GM18858 (cell line): ENCODE measurements at regions not wholly inside any gene's neighbourhood (a gene's known extent, or its start where the extent isn't known, plus 50 kb on each side); places are given as distances from the start of the nearest gene placed in this dataset.
"Not testable (repeated sequence)": the region's sequence is repeated elsewhere in the genome, so short reads cannot be mapped to it uniquely, and the experiment has no call there.

ENCODE experiments used
- ATAC-seq: cut with Tn5 transposase; IDR thresholded peaks from one replicate; pipeline ENCODE4 v1.9.1; 2021; ENCODE audit not compliant: unreplicated experiment

DNA sequence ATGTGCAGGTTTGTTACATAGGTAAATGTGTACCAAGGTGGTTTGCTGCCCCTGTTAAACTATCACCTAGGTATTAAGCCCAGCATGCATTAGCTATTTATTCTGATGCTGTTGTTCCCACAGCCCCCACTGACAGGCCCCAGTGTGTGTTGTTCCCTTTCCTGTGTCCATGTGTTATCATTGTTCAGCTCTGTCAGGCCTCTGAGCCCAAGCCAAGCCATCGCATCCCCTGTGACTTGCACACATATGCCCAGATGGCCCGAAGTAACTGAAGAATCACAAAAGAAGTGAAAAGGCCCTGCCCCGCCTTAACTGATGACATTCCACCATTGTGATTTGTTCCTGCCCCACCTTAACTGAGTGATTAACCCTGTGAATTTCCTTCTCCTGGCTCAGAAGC, 757.5 kb downstream of the NR2F1-AS1 start:
- ATAC-seq: not testable (repeated sequence)

DNA sequence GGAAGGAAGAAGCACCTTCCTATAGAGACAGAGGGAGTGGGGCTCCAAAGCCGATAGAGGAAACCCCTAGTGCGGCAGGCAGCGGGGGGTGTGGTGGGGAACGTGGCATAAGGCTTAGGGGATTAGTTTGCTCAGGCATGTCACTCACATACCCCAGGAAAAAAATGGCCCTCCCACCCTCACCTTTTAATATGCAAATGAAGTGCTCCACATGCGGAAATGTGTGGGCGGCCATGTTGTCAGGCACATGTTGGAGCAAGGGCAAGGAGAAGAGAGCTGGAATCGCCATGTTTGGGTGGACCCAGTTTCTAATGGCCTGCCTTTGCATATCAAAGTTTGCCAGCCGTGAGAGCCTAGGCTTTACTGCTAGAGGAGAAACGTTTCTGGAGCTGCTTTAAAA, 758.8 kb downstream of the NR2F1-AS1 start:
- no peak for ATAC-seq

DNA sequence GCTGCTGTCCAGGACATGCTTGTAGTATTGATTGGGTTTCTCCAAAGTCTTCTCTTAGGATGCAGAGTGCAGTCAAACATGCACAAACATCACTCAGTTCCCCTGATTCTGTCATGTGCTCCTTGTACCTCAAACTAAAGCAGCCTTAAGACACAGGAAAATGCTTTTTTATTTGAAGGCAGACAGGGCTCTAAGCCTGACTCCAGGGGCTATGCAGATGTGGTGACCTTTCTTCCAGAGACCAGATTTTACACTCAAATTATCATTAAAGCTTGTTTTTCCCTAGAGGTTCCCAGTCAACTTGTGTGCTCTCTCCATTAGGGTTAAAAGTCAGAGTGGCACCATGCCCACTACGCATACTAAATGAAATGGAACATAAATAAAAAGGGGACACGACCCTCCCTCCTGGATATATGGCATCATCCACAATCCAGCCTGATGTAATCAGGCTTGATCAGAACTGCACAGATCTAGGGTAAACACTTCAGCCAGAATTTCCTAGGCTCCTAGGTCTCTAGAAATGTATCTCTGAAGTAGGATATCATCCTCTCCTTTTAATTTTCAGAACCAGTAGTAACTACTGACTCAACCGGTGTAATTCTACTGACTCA, 771.1 kb downstream of the NR2F1-AS1 start:
- ATAC-seq: no peak

DNA sequence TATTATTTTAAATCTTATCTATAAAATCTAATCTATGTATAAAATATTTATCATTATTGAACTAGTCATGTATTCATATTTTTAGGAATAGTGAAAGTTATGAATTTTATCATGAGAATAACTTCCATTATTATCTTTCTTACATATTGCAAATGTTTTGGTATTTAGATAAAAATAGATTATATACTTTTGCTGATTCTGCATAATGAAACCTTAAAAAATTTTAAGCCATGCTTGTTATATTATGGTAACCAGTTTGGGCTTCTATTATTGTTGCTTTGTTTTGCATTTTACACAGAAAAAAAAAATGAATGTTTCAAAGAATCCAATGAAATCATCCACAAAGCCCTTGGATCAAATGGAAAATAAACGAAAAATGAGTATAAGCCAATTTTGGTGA, 772.5 kb downstream of the NR2F1-AS1 start:
- ATAC-seq: no peak

DNA sequence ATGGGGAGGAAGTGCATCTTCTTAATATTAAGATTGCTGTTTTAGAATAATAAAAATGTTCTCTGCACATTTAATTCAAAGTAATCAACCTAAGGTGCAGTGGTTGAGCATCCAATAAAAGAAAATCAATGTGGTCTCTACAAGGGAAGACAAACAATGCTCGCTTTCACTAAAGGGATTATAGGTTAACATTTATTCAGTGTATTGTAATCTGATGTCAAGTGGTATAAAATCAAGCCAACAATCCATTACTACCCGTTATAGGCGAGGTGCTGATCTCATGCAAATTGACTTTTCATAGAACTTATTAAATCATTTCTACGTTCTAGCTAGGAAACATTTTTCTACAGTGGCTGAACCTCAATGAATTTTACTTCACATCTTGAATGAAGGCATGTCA, 773.9 kb downstream of the NR2F1-AS1 start:
- ATAC-seq: no peak

DNA sequence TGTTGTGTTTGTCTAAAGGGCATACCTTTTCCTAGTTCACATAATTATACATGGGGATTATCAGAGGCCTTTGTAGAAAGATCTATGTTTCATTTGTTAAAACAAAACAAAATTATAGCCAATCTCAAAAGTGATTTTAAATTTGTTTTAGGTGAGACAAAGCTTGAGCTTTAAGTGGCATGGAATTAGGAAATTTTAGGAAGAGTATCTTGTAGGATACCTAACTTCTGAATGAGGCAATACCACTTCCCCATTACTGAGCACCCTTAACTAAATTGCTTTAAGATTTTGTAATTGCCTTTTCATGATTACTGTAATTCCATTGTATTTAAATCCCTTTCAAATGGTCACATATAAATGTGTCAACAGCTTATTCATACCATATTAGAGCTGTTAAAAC, 775.6 kb downstream of the NR2F1-AS1 start:
- no peak for ATAC-seq

DNA sequence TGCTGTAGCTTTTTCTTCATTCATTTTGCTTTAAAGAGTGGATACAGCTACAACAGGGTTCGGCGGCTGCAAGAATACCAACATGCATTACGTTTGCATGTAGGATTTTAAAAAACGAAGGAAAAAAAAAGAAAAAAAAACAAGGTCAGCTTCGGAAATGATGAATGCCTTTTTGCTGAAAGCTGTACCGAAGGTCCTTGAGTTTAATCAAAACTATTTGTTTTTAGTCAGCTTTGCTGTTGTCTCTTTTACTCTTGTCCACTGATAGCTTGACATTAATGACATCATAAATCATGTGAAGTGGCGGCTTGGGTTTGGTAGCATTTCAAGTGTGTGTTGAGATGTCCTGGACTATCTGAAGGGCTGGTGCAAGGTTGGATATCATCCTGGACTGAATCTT, 779.1 kb downstream of the NR2F1-AS1 start:
- no peak for ATAC-seq

DNA sequence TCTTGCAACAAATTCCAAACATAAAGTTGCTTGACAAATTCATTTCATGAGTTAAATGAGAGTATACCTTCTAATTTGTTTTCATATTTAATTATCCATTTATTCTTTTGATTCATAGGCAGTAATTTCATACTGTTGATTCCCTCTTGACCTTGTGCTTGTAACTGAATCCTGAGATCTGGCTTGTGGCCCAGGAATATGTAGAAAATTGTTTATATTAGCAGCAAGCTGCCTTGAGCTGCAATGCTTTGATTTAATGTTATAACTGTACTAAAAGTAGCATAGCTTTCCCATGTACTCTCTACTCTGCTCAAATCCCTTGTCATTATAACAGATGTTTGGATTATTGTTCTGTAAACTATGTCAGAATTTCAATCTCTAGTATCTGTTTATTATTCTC, 780.7 kb downstream of the NR2F1-AS1 start:
- no peak for ATAC-seq

DNA sequence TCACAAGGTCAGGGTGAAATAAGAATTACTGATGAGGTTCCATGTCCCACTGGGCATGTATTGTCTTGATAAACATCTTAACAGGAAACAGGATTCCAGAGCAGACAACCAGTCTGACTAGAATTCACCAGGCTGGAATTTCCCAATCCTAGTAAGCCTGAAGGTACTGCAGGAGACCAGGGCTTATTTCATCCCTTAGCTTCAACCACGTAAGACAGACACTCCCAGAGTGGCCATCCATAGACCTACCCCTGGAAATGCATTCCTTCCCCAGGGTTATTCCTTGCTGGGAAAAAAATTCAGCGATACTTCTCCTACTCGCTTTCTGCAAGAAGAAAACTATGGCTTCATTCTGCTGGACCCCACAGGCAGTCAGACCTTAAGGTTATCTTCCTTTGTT, 785.4 kb downstream of the NR2F1-AS1 start:
- ATAC-seq: no peak

DNA sequence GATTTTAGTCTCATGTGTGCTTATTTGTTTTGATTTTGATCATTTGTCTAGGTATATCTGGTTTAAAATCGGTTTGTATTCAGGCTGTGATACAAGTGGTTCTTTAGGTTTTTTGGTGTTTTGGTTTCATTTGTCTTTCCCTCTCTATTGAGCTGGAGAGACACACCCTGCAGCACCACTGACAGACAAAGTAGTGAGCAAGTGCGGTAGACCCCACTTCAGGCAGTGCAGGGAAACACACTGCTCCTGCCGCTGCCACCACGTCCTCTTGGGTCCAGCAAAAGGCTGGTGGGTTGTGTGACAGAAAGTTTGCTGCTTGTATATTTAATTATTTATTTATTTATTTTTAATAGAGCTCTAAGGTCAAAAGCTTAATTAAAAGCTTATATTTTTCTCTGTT, 801.0 kb downstream of the NR2F1-AS1 start:
- ATAC-seq: no peak

DNA sequence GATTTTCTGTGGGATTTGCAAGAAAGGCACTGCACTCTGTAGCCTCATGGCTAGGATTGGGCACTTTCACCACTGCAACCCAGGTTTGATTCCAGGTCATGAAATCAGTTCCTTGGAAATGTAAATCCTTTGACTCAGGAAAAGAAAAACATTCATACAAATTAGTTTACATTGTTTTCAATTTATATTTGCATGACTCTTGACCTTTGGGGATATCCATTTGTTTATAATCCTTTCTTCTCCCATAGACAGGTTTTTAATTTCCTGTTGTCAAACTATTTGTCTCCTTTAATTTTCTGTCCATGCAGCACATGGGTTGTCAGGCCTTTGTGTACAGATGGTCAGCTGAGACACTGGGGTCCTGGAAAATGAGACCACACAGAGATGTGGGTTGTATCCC, 801.5 kb downstream of the NR2F1-AS1 start:
- ATAC-seq: no peak

DNA sequence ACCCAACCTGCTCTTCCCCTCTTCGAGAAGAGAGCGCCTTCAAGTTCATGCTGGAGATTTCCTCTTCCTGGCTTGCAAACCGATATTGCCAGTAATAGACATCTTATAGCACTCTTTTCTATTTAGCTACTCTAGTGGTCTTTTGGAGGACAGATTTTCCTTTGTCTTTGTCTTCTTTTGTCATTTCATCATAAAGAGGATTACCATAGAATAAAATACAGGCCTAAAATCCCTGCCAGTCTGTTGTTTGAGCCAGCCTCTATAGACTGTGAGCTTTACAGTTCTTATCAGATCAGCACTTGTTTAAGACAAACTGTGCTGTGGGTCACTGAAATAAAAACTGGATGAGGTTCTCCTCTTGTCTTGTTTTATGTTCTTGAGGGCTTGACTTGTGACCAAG, 802.8 kb downstream of the NR2F1-AS1 start:
- no peak for ATAC-seq

DNA sequence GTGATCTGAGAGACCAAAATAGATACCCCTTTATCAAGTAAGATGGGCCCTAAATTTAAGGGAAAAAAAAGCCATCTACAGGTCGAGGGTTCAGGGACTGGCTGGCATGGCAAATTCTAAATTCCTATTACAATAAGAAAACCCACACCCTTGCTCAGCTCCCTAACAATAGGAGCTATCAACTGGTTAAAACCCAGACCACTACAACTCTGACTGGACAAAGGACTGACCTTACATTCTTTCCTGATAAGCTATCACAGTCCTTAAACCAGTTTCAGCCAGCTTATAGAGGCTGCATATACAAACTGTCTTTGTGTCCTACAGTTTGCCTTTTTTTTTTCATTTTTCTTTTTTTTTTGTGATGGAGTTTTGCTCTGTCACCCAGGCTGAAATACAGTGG, 803.6 kb downstream of the NR2F1-AS1 start:
- ATAC-seq: no peak

DNA sequence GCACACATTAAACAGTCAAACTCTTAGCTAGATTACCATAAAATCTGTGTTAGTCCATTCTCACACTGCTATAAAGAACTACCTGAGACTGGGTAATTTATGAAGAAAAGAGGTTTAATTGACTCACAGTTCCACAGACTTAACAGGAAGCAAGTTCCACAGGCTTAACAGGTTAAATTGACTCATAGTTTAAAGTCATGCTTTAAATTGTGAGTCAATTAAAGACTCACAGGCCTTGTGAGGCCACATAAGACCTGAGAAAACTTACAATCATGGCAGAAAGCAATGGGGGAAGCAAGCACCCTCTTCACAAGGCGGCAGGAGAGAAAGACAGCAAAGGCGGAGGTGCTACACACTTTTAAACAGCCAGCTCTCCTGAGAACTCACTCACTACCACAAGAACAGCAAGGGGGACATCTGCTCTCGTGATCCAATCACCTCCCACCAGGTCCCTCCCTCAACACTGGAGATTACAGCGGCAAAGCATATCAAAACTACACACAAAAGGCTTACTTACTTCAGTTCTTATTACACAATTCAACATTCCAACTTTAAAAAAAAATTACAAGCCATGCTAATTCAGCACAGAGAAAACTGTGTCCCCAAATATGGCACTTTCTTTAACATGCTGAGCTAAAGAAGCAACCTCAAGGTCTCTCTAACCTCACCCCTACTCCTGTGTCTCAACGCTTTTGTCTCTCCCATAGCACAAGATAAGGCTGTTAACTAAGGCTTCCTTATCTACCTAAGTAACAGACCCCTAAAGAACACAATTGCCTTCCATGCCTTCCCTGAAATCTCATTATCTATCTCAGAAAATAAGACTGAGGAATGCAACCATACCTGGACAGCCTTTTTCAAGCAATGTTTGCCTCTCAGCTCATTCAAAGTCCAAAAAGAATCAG, 805.1 kb downstream of the NR2F1-AS1 start:
- no peak for ATAC-seq

DNA sequence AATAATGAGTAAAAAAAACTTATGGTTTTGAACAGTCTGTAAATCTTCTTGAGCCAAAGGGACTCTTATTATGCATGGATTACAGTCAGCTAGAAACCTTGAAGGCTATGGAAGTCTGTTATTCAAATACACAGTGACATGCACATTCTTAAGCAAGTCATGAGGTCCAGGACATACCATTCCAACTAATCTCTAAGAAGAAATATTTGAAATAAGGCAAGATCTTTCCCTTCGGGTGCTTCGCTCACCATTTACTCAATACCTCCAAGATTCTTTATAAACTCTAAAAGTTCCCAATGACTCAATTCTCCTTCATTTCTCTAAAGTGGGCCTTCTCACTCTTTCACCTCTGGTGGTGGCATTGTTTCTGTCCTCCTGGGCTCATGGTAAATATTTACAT, 811.0 kb downstream of the NR2F1-AS1 start:
- no peak for ATAC-seq

DNA sequence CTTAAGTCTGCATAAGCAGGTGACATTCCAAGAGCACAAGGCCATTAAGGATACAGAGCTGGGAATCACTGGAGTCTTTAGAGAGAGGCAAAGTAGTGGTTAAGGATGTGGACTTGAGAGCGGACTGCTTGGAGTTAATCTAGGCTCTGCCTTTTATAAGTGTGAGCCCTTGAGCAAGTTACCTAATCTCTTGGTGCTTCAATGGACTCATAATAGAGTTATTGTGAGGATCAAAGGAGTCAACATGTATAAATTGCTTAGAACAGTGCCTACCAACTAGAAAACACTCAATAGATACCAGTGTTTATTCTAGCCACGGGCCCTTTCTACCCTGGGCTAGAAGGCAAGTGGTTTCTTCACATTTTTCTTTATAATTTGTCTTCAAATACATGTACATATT, 819.4 kb downstream of the NR2F1-AS1 start:
- no peak for ATAC-seq

DNA sequence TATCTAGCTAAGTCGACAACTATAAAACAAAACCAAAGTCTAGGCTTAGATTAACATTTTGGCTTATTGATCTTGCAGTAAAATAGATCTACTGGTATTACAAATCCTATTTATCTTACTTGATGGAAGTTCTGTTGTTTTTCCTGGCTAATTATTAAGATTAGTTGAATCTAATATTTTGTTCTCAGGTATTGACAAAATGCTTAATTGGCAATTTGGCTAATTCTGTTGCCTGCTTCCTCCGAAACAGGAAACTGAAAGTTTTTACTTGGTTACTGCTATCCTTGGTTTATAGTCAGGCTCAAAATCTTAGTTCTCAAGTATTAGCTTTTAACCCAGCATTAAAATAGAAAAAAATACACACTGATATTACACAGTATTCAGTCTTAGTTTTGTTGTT, 820.5 kb downstream of the NR2F1-AS1 start:
- ATAC-seq: no peak

DNA sequence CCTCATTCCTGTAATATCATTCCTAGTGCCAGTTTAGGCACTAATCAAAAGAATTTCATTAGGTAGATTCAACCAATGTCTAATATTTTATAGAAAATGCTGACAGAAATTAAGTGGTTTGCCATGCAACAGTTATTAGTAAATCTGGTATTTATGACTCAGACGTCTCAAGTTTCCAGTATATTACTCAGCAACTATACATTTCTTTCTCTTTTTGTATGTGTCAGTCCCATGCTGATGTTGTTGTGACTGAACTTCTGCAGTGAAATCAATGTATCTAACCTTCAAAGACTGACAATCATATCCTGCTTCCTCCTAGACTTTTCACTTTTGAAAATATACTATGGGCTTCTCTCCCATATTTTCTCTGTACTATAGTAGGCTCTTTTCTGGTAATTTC, 822.5 kb downstream of the NR2F1-AS1 start:
- ATAC-seq: no peak

DNA sequence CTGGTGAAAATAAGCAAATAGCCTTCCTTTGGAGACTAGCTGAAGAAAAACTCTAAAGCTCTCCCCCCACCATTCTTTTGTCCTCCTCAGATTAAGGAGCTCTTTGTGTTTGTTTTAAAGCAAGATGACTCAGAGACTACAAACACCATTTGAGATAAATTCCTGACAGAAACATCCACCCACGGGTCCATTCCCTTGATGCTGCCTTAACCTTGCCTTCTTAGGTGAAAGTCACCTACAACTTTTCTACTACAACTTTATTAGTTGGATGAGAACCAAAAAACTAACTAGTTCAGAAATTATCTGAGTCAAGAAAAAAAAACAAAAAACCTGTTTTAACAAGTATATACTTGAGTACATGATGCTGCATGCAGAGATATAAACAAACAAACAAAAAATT, 831.1 kb downstream of the NR2F1-AS1 start:
- no peak for ATAC-seq

DNA sequence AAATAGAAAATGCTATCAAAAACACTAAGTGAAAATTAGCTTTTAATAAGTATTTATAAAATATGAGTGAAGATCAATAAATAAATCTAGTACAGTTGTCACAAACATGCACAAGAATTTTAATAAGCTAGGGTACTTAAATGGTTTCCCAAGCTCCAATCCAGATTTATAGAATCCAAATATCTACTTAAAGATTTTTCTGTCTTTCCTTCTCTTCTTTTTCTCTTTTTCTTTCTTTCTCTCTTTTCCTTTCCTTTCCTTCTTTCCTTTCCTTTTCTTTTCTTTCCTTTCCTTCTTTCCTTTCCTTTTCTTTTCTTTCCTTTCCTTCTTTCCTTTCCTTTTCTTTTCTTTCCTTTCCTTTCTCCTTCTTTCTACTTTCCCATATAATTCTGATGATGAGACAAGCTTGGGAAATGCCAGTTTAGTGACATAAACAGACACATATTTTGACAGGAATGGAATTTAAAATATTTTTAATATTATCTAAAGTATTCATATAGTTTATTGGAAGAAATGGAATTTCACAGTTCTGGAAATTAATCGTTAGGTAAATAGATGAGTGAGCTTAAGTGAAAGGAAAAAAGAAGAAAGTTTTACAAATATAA, 832.8 kb downstream of the NR2F1-AS1 start:
- ATAC-seq: no peak

DNA sequence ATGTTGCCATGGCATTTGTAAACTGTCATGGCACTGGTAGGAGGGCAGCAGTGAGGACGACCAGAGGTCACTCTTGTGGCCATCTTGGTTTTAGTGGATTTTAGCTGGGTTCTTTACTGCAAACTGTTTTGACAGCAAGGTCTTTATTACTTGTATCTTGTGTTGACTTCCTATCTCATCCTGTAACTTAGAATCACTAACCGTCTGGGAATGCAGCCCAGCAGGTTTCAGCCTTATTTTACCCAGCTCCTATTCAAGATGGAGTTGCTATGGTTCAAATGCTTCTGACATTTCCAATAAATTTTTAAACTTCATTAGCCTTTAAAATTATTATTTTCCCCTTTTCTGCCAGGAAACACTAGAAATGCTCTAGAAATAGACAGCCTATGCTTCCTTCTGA, 839.1 kb downstream of the NR2F1-AS1 start:
- no peak for ATAC-seq

DNA sequence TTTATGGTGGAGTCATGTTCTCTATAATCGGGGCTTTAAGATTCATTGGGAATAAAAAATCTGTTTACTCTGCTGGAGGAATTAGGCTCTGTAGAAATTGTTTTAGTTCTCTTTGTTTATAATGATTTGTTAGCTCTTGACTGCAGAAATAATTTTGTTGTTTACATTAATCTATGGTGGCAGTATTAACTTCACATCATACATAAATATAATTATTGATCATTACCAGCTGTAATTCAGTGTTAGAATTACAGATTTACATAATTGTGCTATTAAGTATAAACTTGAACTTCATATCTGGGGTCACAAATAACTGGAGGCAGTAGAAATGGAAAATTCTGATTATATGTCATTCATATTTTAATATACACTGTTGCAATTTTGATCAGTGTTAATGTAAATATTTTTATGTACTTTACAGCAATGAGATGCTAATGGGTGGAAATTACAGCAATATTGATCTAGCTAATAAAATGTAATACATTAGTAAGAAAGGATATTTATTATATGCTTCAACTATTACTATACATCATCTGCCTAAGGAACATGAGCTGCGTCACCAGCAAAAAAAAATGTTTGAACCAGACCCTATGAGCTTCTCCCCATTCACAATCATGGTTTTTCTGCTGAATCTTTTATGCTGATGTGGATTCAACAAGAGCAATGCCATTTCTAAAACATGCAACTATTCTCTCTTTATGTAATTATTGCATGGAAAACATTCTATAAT, 846.6 kb downstream of the NR2F1-AS1 start:
- ATAC-seq: no peak
